Peyer's patch (tissue), 4 donors: ENCODE measurements at regions not wholly inside any gene's neighbourhood (a gene's known extent, or its start where the extent isn't known, plus 50 kb on each side); places are given as distances from the start of the nearest gene placed in this dataset.

Experiments used
- DNase-seq, 3 donors: peaks; one replicate each; pipeline ENCODE4 v3.0.0-alpha.2; 2017 to 2019
- H3K27ac ChIP-seq, 4 donors: fragments of 200-600 bp; sonication (generic); one replicate each; pipeline ENCODE4 v1.5.1; 2016 to 2019
- H3K27me3 ChIP-seq, 2 donors: fragments of 200-600 bp; sonication (generic); one replicate each; pipeline ENCODE4 v1.5.1; 2019
- H3K36me3 ChIP-seq, 3 donors: fragments of 200-600 bp; sonication (generic); one replicate each; pipeline ENCODE4 v1.5.1; 2016 to 2019
- H3K4me1 ChIP-seq, 4 donors: fragments of 200-600 bp; sonication (generic); one replicate each; pipeline ENCODE4 v1.5.1; 2016 to 2019
- H3K4me3 ChIP-seq, 4 donors: fragments of 200-600 bp; sonication (generic); 1 replicate in 3 of 4; 2 replicates in 1 of 4; pipeline ENCODE4 v1.5.1; 2016 to 2019; ENCODE audit warnings: mild to moderate bottlenecking in 1 of 4
- H3K9me3 ChIP-seq, 4 donors: fragments of 200-600 bp; sonication (generic); one replicate each; pipeline ENCODE4 v1.5.1; 2016 to 2019; ENCODE audit warnings: mild to moderate bottlenecking in 1 of 4
- POLR2A ChIP-seq, 2 donors: fragments of 450-650 bp; IDR thresholded peaks; one replicate each; pipeline ENCODE4 v1.5.1; 2017; ENCODE audit warnings: antibody characterized with exemption in 2 of 2, mild to moderate bottlenecking in 2 of 2, moderate library complexity in 2 of 2
- TF ChIP-seq, protein P1 (sequence below), 6 experiments: fragments of 450-650 bp in 4 of 6; fragments of 200-600 bp in 2 of 6; sonication (generic) in 1 of 6; IDR thresholded peaks; one replicate each; pipeline ENCODE4 v1.5.1; 2017 to 2019; ENCODE audit warnings: antibody characterized with exemption in 6 of 6, mild to moderate bottlenecking in 3 of 6, moderate library complexity in 1 of 6

DNA sequence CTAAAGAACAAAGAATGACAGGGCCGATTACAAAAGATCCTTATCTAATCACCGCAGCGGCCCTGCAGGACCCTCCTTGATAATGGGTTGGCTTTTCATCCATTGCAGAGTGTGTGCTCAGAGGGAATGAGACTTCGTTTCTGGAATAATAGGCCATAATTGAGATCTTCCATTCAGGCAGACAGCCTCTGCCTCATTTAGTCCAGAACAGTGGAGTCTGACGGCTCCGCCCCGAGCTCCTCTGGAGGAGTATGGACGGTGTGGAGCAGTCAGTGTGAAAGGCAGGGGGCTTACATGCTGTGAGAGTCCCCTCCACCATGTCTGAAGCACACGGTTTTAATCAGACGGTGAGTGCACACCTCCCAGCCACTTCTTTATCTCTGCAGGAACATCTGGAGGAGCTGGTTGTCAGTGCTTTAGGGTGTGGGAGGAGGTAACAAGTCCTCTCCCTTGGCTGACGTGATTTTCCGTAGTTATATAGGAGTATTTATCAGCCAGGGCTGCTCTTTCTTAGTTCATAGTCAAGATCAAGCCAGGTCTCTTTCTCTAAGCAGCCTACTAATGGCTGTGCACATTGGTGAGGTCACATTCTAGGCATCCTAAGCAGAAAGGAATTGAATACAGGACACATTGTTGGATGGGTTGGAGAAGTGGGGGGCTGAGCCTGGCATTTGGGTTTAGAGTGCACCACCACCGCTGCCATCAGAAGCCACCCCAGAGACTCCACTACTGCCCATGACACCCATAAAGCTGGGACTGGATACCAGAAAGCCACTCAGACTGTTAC lies 1477.9 kb downstream of the TBC1D22A start:
- TF ChIP-seq, protein P1, sequence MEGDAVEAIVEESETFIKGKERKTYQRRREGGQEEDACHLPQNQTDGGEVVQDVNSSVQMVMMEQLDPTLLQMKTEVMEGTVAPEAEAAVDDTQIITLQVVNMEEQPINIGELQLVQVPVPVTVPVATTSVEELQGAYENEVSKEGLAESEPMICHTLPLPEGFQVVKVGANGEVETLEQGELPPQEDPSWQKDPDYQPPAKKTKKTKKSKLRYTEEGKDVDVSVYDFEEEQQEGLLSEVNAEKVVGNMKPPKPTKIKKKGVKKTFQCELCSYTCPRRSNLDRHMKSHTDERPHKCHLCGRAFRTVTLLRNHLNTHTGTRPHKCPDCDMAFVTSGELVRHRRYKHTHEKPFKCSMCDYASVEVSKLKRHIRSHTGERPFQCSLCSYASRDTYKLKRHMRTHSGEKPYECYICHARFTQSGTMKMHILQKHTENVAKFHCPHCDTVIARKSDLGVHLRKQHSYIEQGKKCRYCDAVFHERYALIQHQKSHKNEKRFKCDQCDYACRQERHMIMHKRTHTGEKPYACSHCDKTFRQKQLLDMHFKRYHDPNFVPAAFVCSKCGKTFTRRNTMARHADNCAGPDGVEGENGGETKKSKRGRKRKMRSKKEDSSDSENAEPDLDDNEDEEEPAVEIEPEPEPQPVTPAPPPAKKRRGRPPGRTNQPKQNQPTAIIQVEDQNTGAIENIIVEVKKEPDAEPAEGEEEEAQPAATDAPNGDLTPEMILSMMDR (IDR thresholded peaks at IDR 0.05) = no peak
- TF ChIP-seq POLR2A (IDR thresholded peaks at IDR 0.05) = no peak
- no peak for DNase-seq
- Histone ChIP-seq H3K27me3 (no peaks in the 10 kb centered on the region), H3K4me1 (no peaks in the 10 kb centered on the region), H3K36me3 (no peaks in the 10 kb centered on the region), H3K4me3 (no peak overlapping the region), H3K9me3 (peaks cover 0 to 3% (median 0%) of the 10 kb centered on the region in 4 donors), H3K27ac (no peak overlapping the region)

GRCh38 chr22:48239461-48240147 lies 1477.2 kb downstream of the TBC1D22A start:
- H3K4me1 ChIP-seq = no peaks in the 10 kb centered on the region
- no peaks in the 10 kb centered on the region for H3K36me3 ChIP-seq
- H3K9me3 ChIP-seq = peaks cover 0 to 3% (median 0%) of the 10 kb centered on the region in 4 donors
- DNase-seq = no peak
- no peak overlapping the region for H3K4me3 ChIP-seq
- no peak overlapping the region for H3K27ac ChIP-seq
- TF ChIP-seq POLR2A (IDR thresholded peaks at IDR 0.05) = no peak
- TF ChIP-seq, protein P1 (IDR thresholded peaks at IDR 0.05) = no peak
- no peaks in the 10 kb centered on the region for H3K27me3 ChIP-seq

- no peak for DNase-seq
- TF ChIP-seq, protein P1 (IDR thresholded peaks at IDR 0.05) = no peak
- TF ChIP-seq POLR2A (IDR thresholded peaks at IDR 0.05) = no peak
Observed at GRCh38 chr22:48238966-48239365, 1476.5 kb downstream of the TBC1D22A start.

GRCh38 chr22:48238284-48238915 lies 1476.0 kb downstream of the TBC1D22A start:
- DNase-seq = no peak
- Histone ChIP-seq H3K9me3 (peaks cover 0 to 3% (median 0%) of the 10 kb centered on the region in 4 donors), H3K27me3 (no peaks in the 10 kb centered on the region), H3K4me3 (no peak overlapping the region), H3K4me1 (no peaks in the 10 kb centered on the region), H3K27ac (no peak overlapping the region), H3K36me3 (no peaks in the 10 kb centered on the region)
- no peak for TF ChIP-seq POLR2A (IDR thresholded peaks at IDR 0.05)
- TF ChIP-seq, protein P1 (IDR thresholded peaks at IDR 0.05) = no peak

More at GRCh38 chr22:48238966-48239365, 1476.5 kb downstream of the TBC1D22A start:
- H3K9me3 ChIP-seq = peaks cover 0 to 3% (median 0%) of the 10 kb centered on the region in 4 donors
- H3K27me3 ChIP-seq = no peaks in the 10 kb centered on the region
- no peak overlapping the region for H3K4me3 ChIP-seq
- no peak overlapping the region for H3K27ac ChIP-seq
- H3K4me1 ChIP-seq = no peaks in the 10 kb centered on the region
- no peaks in the 10 kb centered on the region for H3K36me3 ChIP-seq

- no peaks in the 10 kb centered on the region for H3K4me1 ChIP-seq
- H3K9me3 ChIP-seq = peaks cover 0 to 3% (median 0%) of the 10 kb centered on the region in 4 donors
- H3K27ac ChIP-seq = no peak overlapping the region
- no peaks in the 10 kb centered on the region for H3K27me3 ChIP-seq
- H3K36me3 ChIP-seq = no peaks in the 10 kb centered on the region
- DNase-seq = no peak
- no peak overlapping the region for H3K4me3 ChIP-seq
- no peak for TF ChIP-seq POLR2A (IDR thresholded peaks at IDR 0.05)
- TF ChIP-seq, protein P1 (IDR thresholded peaks at IDR 0.05) = no peak
Observed at GRCh38 chr22:48237466-48238283, 1475.2 kb downstream of the TBC1D22A start.
